GM18511 (cell line): ENCODE measurements at regions not wholly inside any gene's neighbourhood (a gene's known extent, or its start where the extent isn't known, plus 50 kb on each side); places are given as distances from the start of the nearest gene placed in this dataset.

Experiments
- ATAC-seq: cut with Tn5 transposase; IDR thresholded peaks from one replicate; pipeline ENCODE4 v1.9.1; 2021; ENCODE audit warnings: mild to moderate bottlenecking, moderate library complexity; ENCODE audit not compliant: unreplicated experiment

- ATAC-seq = no peak
Observed at GRCh38 chr1:34405266-34405959, 228.7 kb downstream of the C1orf94 start.

DNA sequence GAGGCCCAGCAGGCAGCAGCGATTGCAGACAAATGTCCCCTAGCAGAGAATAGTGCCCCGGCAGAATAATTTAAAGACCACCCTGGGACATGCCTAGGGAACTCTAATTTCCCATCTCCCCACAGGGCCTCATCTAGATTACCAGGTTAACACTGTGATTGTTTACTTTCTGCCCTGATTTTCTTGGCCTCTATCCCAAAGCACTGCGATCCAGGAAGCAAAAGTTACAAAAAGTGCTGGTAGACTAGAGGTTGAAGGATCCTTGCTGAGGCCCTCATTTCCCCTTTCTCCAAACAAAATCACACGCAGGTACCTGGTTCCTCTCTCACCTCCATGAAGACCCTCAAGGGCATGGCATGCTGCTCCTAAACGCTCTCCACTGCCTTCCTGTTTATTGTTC lies 229.7 kb downstream of the C1orf94 start:
- no peak for ATAC-seq

GRCh38 chr1:34406833-34407539 lies 230.3 kb downstream of the C1orf94 start:
- ATAC-seq = no peak

- no peak for ATAC-seq
Observed at GRCh38 chr1:34408011-34408410, 231.3 kb downstream of the C1orf94 start.

DNA sequence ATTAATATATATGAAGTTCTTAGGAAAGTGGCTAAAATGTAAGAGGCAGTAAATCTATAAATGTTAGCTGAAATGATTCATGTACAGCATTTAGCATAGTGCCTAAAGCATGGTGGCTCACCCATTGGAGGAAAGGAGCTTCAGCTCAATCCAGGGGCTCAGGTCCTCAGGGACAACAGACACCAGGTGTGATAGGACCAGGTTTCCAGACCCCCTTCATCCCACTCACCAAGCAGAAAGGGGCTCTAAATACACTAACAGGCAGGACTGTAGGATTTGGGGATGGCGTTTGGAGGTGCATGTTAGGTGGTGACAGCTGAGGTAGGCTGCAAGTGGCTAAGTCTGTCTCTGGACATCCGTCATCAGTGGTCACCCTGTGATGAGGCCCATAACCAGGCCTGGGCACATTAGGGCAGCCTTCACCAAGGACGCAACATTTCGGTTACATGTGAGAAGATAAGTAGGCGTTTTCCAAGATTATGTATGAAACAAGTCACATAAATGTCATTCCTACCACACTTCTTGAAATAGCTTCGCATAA lies 233.1 kb downstream of the C1orf94 start:
- ATAC-seq = no peak

- no peak for ATAC-seq
Observed at GRCh38 chr1:34412598-34413370, 236.1 kb downstream of the C1orf94 start.

DNA sequence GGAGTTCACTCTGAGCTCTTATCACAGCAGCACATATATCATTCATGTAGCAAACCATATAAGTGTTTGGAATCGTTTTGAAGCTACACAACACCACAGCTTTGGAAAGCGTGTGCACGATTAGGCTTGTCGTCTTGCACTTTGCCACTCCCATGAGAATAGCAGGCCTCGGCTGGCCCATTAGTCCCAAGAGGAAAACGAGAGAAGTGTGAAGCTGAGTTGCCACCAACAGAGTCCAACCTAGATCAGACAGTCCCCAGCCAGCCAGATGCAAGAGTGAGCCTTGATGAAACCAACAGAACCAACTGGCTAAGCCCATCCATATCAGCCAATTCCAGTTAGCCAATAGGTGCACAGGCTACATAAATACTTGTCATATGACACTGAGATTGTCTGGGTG lies 238.4 kb downstream of the C1orf94 start:
- no peak for ATAC-seq

- ATAC-seq = no peak
Observed at GRCh38 chr1:34418166-34418565, 241.5 kb downstream of the C1orf94 start.

DNA sequence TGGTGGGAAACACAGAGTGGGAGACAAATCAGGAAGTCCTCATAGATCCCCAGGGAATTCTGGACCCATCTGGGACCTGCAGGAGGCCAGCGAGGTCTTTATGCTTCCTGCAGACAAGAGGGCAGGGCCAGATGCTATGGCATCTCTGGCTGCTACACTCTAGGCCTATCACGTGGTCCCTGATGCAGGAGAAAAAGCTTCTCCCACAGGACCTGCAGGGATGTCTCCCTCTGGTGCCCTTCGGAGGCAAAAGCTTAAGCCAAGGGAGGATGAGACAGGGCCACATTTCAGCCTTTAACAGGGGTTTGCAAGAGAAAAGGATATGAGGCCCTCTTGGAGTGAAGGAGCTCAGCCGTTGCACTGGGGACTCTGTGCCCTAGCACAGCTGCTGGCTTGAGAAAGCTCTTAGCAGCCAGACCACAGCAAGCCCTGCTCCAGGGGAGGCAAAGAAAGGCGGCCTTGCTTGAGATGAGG lies 243.0 kb downstream of the C1orf94 start:
- ATAC-seq = no peak

DNA sequence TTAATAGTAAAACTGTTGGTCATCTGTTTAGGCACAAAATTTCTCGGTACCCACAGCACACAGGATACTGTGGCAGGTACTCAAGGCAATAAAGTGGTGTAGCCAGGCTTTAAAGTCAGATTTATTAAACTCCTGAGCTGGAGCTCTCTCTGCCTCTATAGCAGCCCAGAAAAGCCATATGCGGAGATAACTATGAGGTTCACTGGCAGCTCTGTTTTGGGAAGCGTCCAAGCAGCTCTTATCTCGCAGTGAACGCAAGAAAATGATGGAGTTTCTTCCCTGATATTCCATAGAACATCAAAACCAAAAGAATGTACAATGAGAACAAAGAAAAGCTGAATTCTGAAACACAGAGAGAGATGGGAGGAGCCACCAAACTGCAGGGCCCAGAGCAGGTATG lies 248.3 kb downstream of the C1orf94 start:
- no peak for ATAC-seq

GRCh38 chr1:34425785-34426184 lies 249.1 kb downstream of the C1orf94 start:
- no peak for ATAC-seq

- ATAC-seq = no peak
Observed at GRCh38 chr1:34426325-34426896, 249.7 kb downstream of the C1orf94 start.

DNA sequence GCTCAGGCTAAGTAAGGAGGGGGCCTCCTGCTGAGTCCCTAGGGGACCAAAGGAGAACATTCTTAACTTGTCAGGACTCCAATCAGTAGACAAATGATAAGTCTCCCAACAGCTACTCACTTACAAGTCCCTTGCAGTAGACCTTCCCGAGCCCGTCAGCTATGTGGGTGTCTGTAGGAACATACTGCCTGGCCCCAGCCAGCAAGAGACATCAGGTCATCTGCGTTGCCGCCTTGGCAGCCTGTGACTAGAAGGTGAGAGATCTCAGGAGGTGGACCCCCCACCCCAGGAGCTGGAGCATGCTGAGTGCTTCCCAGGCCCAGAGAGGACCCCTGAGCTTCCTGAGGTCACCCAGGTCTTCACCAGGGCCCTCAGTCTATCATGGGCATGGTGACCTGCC lies 250.5 kb downstream of the C1orf94 start:
- ATAC-seq = no peak

GRCh38 chr1:34433099-34433498 lies 256.4 kb downstream of the C1orf94 start:
- ATAC-seq = no peak

DNA sequence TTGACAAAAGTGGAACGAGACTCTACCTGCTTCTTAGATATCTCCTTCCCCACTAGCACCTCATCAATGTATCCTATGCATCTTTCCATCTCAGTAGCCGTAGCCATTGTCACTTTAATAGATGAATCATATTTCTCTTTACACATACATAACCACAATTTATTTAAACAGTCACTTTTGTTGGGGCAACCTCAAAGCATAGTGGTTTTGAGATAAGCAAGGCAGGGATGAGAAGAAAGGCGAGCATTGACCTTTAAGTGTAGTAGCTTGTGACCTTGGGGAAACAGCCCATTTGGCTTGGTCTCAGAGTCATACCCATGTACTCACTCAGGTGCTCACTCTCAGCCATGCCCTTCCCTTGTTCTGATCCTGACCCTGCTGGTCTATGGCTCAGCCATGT lies 260.1 kb downstream of the C1orf94 start:
- no peak for ATAC-seq

DNA sequence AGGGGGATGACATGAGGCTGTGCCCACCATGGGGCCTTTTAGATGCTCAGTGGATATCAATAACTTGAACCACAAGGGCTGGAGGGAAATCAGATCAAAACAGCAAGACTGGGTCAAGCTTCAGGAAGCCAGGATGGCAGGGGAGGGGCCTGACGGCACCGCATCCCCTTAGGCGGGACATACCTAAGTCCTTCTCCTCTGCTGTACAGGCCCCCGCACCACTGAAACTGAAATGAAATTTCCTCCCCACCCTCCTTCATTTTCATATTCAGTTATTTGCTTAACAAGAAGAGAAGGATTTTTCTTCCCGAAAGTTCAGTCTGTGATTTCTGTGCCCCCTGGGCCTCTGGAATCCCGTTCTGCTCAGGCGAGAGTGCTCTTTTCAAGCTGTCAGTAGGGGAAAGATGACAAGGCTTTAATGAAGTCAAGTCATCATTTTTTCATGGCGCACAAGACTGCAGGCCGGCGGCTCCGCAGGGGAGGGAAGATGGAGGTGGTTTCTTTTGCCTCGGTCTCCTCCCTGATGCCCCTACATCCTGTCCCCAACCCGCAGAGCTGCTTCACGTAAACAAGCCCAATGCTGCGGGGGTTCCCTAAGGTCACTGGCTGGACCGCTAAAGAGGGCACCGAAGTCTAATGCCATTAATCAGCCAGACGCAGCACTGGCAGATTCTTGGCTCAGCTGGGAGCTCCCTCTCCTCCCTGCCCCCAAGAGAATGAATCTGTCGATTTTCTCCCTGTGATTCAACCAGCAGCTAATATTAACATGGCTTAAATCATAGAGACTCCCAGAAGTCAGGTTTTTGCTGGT lies 264.8 kb downstream of the C1orf94 start:
- no peak for ATAC-seq

- ATAC-seq = no peak
Observed at GRCh38 chr1:34444516-34444915, 267.8 kb downstream of the C1orf94 start.

DNA sequence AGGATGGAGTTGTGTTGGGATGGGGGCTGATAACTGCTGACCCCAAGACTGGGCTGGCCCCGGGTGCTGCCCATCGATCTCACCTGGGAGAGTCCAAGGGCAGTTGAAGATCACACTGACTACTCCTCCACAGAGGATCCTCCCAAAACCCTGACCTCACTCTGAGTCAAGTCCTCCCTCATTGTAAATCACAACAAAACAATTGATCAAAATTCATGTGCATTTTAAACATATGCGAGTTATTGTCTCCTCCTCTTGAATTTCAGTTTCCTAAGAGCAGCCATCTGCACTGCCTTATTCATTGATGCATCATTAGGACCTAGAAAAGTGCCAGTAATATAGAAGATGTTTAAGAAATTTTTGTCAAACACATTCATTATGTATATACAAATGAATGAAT lies 273.6 kb downstream of the C1orf94 start:
- no peak for ATAC-seq

DNA sequence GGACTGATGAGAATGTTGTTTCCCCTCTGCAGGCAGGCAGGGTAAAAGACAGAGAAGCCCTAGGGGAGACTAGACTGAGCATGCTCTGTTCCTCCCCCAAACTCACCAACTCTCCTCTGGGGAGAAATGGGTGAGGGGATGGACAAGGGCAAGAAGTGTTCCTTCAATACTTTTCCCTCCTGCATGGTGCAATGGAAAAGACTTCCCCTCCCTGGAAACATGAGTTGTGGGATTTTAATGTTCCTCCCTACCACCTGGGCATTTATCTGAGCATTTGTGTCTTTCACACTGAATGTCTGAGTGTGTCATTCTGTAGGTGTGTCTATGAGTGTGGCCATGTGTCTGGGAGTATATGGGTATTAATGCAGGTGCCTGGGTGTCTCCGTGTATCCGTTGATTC lies 275.7 kb downstream of the C1orf94 start:
- ATAC-seq = no peak

DNA sequence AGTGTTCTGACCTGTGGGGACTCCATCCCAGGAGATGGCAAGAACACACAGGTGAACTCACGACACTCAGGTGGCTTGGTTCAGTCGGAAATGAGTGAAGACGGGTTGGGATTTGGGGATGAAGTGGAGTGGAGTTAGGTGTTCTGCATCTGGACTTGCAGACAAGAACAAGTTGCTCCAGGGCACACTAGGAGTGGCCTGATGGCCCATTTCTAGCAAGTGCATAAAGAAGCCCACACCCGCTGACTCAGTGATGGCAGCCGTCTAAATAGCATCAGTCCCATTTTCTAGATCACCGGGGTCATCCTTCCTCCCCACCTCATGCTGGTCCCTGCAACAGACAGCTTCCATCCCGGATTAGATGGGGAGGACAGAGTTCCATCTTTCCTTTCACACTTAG lies 278.4 kb downstream of the C1orf94 start:
- ATAC-seq = no peak
